SK-N-SH treated with all-trans-retinoic acid at 6 μM for 48 hours (cell line): ENCODE measurements at regions not wholly inside any gene's neighbourhood (a gene's known extent, or its start where the extent isn't known, plus 50 kb on each side); places are given as distances from the start of the nearest gene placed in this dataset.

Source experiments
- RARB ChIP-seq: fragments of 250-450 bp; sonication (Bioruptor Pico); IDR thresholded peaks from 2 replicates; pipeline ENCODE4 v1.8.0; 2021; ENCODE audit warnings: mild to moderate bottlenecking, moderate library complexity
- TCF4 ChIP-seq: fragments of 250-450 bp; sonication (Bioruptor Pico); IDR thresholded peaks from 2 replicates; pipeline ENCODE4 v1.8.0; 2021; ENCODE audit warnings: mild to moderate bottlenecking, moderate library complexity, borderline replicate concordance
- TOX ChIP-seq: fragments of 250-450 bp; sonication (Bioruptor Pico); IDR thresholded peaks from 2 replicates; pipeline ENCODE4 v1.8.0; 2021; ENCODE audit warnings: mild to moderate bottlenecking, moderate library complexity, borderline replicate concordance
- ZC3H10 ChIP-seq: fragments of 250-450 bp; sonication (Bioruptor Pico); IDR thresholded peaks from 2 replicates; pipeline ENCODE4 v1.5.1; 2021; ENCODE audit warnings: mild to moderate bottlenecking, moderate library complexity
- TF ChIP-seq, protein P1 (sequence below): fragments of 250-450 bp; sonication (Bioruptor Pico); IDR thresholded peaks from 2 replicates; pipeline ENCODE4 v1.8.0; 2020; ENCODE audit warnings: mild to moderate bottlenecking, moderate library complexity, borderline replicate concordance

DNA sequence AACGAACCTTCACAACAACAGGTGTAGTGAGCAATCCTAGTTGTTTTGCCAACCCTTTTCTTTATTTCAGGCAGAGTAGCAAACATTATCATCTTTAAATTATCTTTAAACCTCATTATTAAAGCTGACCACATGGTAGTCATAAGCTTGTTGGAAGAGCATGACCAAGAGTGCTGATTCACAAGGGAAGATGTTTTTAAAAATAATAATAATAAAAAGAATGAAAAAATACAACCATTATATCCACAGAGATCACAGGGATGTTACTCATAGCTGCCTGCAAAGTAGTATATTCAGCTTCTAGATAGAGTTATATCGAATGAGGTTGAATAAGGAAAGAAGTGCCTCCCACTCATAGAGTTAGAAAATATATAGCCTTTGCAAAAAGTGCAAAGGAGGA, 101.0 kb upstream of the FLRT2 start:
- TF ChIP-seq, protein P1, sequence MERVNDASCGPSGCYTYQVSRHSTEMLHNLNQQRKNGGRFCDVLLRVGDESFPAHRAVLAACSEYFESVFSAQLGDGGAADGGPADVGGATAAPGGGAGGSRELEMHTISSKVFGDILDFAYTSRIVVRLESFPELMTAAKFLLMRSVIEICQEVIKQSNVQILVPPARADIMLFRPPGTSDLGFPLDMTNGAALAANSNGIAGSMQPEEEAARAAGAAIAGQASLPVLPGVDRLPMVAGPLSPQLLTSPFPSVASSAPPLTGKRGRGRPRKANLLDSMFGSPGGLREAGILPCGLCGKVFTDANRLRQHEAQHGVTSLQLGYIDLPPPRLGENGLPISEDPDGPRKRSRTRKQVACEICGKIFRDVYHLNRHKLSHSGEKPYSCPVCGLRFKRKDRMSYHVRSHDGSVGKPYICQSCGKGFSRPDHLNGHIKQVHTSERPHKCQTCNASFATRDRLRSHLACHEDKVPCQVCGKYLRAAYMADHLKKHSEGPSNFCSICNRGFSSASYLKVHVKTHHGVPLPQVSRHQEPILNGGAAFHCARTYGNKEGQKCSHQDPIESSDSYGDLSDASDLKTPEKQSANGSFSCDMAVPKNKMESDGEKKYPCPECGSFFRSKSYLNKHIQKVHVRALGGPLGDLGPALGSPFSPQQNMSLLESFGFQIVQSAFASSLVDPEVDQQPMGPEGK (CRISPR knock-in tag): no peak
- TF ChIP-seq ZC3H10 (CRISPR knock-in tag): no peak
- TF ChIP-seq TCF4 (CRISPR knock-in tag): no peak
- no peak for TF ChIP-seq TOX (CRISPR knock-in tag)
- no peak for TF ChIP-seq RARB (CRISPR knock-in tag)
